GM12878 (cell line): ENCODE measurements at regions not wholly inside any gene's neighbourhood (a gene's known extent, or its start where the extent isn't known, plus 50 kb on each side); places are given as distances from the start of the nearest gene placed in this dataset.

Source experiments
- ATAC-seq: fragments of 200-7000 bp; cut with Tn5 transposase; 3 replicates; pipeline ENCODE4 v1.9.1; 2020; ENCODE audit warnings: mild to moderate bottlenecking, moderate library complexity
- BruUV-seq: library from RNA; stranded (reverse); fragments of 400-500 nt; replicated peaks from 2 replicates; lab custom pipeline; 2021; lab: Mats Ljungman, UMichigan
- CTCF ChIA-PET: fragments of 300-600 bp; sonication (Branson Sonifier 250); formaldehyde crosslinking; extraction: SDS; loops from one replicate; lab custom pipeline; 2021; ENCODE audit warnings: inconsistent platforms; lab: Yijun Ruan, JAX
- POLR2A ChIA-PET: fragments of 350-600 bp; formaldehyde crosslinking; extraction: SDS; loops from one replicate; lab custom pipeline; 2021; ENCODE audit warnings: inconsistent platforms; lab: Charles Lee
- RAD21 ChIA-PET: fragments of 300-600 bp; sonication (Branson Sonifier 250); formaldehyde crosslinking; loops from one replicate; lab custom pipeline; 2023; ENCODE audit warnings: antibody characterized with exemption; ENCODE audit not compliant: unreplicated experiment; lab: Charles Lee
- SMC1A ChIA-PET: fragments of 300-600 bp; sonication (Branson Sonifier 250); formaldehyde crosslinking; loops from one replicate; lab custom pipeline; 2023; ENCODE audit not compliant: unreplicated experiment, uncharacterized antibody; lab: Charles Lee
- DNase-seq: peaks from one replicate; pipeline ENCODE4 v3.0.0-alpha.2; 2011; ENCODE audit warnings: low read depth, low spot score
- FAIRE-seq: peaks from 3 replicates; lab custom pipeline; 2011; peaks lifted over from hg19 to GRCh38; lab: Jason Lieb, UNC
- H2AFZ ChIP-seq: 2 replicates; pipeline ENCODE4 v1.6.0; 2011; ENCODE audit warnings: low read depth, low read length, control low read depth; ENCODE audit not compliant: control insufficient read depth
- H3K27ac ChIP-seq: 2 replicates; pipeline ENCODE4 v1.5.1; 2011; ENCODE audit warnings: control low read depth; ENCODE audit not compliant: control insufficient read depth, insufficient read depth
- H3K27me3 ChIP-seq, 2 experiments: replicated peaks in 1 of 2; 2 replicates each; pipeline versions ENCODE4 v1.6.0 to v1.6.1; 2011; ENCODE audit warnings: low read length in 1 of 2; ENCODE audit not compliant: control insufficient read depth in 2 of 2, insufficient read depth in 2 of 2
- H3K36me3 ChIP-seq, 2 experiments: 2 replicates each; pipeline ENCODE4 v1.5.1; 2011; ENCODE audit warnings: low read length in 1 of 2; ENCODE audit not compliant: control insufficient read depth in 2 of 2, insufficient read depth in 2 of 2
- H3K4me1 ChIP-seq: 2 replicates; pipeline ENCODE4 v1.6.1; 2011; ENCODE audit warnings: mild to moderate bottlenecking, low read length, moderate library complexity, mixed read lengths; ENCODE audit not compliant: control insufficient read depth, insufficient read depth
- H3K4me2 ChIP-seq: 2 replicates; pipeline ENCODE4 v1.6.0; 2011; ENCODE audit warnings: control low read depth; ENCODE audit not compliant: control insufficient read depth, insufficient read depth
- H3K4me3 ChIP-seq: fragments of 200-600 bp; sonication (generic); 2 replicates; pipeline ENCODE4 v1.5.1; 2016
- H3K79me2 ChIP-seq: 2 replicates; pipeline ENCODE4 v1.6.0; 2011; ENCODE audit warnings: low read length; ENCODE audit not compliant: control insufficient read depth, insufficient read depth
- H3K9ac ChIP-seq: 2 replicates; pipeline ENCODE4 v1.8.0; 2011; ENCODE audit warnings: low read length, control low read depth, mixed read lengths; ENCODE audit not compliant: control insufficient read depth, insufficient read depth
- H3K9me3 ChIP-seq: replicated peaks from 3 replicates; pipeline ENCODE4 v1.5.1; 2011; ENCODE audit warnings: mild to moderate bottlenecking, low read length; ENCODE audit not compliant: control insufficient read depth, insufficient read depth
- H4K20me1 ChIP-seq: 2 replicates; pipeline ENCODE4 v1.6.0; 2011; ENCODE audit not compliant: control insufficient read depth, insufficient read depth
- BHLHE40 ChIP-seq, 2 experiments: fragments of 450-650 bp in 1 of 2; IDR thresholded peaks; 2 replicates each; pipeline ENCODE4 v1.6.1; 2011 to 2017; ENCODE audit warnings: low read depth in 2 of 2, borderline replicate concordance in 1 of 2, improper control_type of control experiment in 1 of 2, low read length in 1 of 2, mild to moderate bottlenecking in 1 of 2
- EZH2 ChIP-seq: IDR thresholded peaks from 2 replicates; pipeline ENCODE4 v1.6.1; 2012; ENCODE audit warnings: low read depth, mild to moderate bottlenecking, control low read depth, inconsistent platforms, low read length, borderline replicate concordance; ENCODE audit not compliant: control insufficient read depth
- MEF2B ChIP-seq: fragments of 450-650 bp; IDR thresholded peaks from 2 replicates; pipeline ENCODE4 v1.6.1; 2018; ENCODE audit warnings: mild to moderate bottlenecking, moderate library complexity; ENCODE audit not compliant: partially characterized antibody, poor library complexity, severe bottlenecking
- WGBS: methylation state at CpG from one replicate; pipeline ENCODE4 v1.1.6; 2016; ENCODE audit warnings: low lambda C conversion rate; ENCODE audit not compliant: insufficient replicate concordance, insufficient coverage; ENCODE audit errors: missing lambda C conversion rate; 5-methylcytosine and 5-hydroxymethylcytosine counted together
- in situ Hi-C: fragments of 300-500 bp; cut with MboI; formaldehyde crosslinking; loops from 9 replicates; pipeline ENCODE4 v1.14.3; 2018; ENCODE audit warnings: mixed read lengths
- intact Hi-C: fragments of 100-400 bp; cut with micrococcal nuclease; formaldehyde crosslinking; loops from one replicate; pipeline ENCODE4 v1.14.2; 2022; ENCODE audit not compliant: unreplicated experiment
- TF ChIP-seq, protein P1 (sequence below): fragments of 450-650 bp; IDR thresholded peaks from 2 replicates; pipeline ENCODE4 v1.6.1; 2016; ENCODE audit warnings: mild to moderate bottlenecking, moderate library complexity, borderline replicate concordance
- TF ChIP-seq, protein P2 (sequence below): fragments of 450-650 bp; formaldehyde crosslinking; IDR thresholded peaks from 2 replicates; pipeline ENCODE4 v1.4.0; 2020; ENCODE audit warnings: mild to moderate bottlenecking, moderate library complexity

DNA sequence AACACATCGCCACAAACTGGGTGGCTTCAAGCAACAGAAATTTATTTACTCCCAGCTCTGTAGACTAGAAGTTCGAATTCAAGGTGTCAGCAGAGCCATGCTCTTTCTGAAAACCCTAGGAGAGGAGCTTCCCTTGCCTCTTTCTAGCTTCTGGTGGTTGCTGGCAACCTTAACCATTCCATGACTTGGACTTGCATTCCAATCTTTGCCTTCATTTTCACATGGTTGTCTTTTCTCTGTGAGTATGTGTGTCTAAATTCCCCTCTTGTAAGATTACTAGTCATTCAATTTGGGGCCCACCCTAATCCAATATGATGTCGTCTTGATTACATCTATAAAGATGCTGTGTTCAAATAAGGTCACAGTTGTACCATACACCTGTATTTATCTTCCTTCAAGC is 65.9 kb upstream of the PRKG1 start:
- Histone ChIP-seq H3K27ac (no peak overlapping the region), H3K4me3 (no peak overlapping the region), H2AFZ (no peak overlapping the region), H3K27me3 (no peaks in the 10 kb centered on the region; a peak in 1 of 4 replicates), H3K4me2 (no peak overlapping the region), H3K79me2 (no peaks in the 10 kb centered on the region), H3K4me1 (no peaks in the 10 kb centered on the region), H3K9ac (no peak overlapping the region), H4K20me1 (no peaks in the 10 kb centered on the region), H3K9me3 (no peaks in the 10 kb centered on the region), H3K36me3 (no peaks in the 10 kb centered on the region)
- ChIA-PET CTCF (interaction anchor here (1.2 kb wide), 1 partner anchor 11 kb away, joined by 4 read pairs; no protein-coding TSS in a partner anchor), POLR2A (no interaction called here), RAD21 (no interaction called here), SMC1A (no interaction called here)
- in situ Hi-C loops (loop anchor here (25.0 kb wide), 1 partner anchor 1204 kb away; no protein-coding TSS in a partner anchor), intact Hi-C loops (no loop called here)
- ATAC-seq (no peak), FAIRE-seq (no peak), DNase-seq (no peak)
- no peak for TF ChIP-seq EZH2
- TF ChIP-seq, protein P1, sequence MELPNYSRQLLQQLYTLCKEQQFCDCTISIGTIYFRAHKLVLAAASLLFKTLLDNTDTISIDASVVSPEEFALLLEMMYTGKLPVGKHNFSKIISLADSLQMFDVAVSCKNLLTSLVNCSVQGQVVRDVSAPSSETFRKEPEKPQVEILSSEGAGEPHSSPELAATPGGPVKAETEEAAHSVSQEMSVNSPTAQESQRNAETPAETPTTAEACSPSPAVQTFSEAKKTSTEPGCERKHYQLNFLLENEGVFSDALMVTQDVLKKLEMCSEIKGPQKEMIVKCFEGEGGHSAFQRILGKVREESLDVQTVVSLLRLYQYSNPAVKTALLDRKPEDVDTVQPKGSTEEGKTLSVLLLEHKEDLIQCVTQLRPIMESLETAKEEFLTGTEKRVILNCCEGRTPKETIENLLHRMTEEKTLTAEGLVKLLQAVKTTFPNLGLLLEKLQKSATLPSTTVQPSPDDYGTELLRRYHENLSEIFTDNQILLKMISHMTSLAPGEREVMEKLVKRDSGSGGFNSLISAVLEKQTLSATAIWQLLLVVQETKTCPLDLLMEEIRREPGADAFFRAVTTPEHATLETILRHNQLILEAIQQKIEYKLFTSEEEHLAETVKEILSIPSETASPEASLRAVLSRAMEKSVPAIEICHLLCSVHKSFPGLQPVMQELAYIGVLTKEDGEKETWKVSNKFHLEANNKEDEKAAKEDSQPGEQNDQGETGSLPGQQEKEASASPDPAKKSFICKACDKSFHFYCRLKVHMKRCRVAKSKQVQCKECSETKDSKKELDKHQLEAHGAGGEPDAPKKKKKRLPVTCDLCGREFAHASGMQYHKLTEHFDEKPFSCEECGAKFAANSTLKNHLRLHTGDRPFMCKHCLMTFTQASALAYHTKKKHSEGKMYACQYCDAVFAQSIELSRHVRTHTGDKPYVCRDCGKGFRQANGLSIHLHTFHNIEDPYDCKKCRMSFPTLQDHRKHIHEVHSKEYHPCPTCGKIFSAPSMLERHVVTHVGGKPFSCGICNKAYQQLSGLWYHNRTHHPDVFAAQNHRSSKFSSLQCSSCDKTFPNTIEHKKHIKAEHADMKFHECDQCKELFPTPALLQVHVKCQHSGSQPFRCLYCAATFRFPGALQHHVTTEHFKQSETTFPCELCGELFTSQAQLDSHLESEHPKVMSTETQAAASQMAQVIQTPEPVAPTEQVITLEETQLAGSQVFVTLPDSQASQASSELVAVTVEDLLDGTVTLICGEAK, result no peak
- no peak for TF ChIP-seq BHLHE40 (IDR thresholded peaks at IDR 0.05; ENCODE audit: borderline replicate concordance in 1 of 2, low read depth in 2 of 2, low read length in 1 of 2)
- no peak for TF ChIP-seq MEF2B
- TF ChIP-seq, protein P2, sequence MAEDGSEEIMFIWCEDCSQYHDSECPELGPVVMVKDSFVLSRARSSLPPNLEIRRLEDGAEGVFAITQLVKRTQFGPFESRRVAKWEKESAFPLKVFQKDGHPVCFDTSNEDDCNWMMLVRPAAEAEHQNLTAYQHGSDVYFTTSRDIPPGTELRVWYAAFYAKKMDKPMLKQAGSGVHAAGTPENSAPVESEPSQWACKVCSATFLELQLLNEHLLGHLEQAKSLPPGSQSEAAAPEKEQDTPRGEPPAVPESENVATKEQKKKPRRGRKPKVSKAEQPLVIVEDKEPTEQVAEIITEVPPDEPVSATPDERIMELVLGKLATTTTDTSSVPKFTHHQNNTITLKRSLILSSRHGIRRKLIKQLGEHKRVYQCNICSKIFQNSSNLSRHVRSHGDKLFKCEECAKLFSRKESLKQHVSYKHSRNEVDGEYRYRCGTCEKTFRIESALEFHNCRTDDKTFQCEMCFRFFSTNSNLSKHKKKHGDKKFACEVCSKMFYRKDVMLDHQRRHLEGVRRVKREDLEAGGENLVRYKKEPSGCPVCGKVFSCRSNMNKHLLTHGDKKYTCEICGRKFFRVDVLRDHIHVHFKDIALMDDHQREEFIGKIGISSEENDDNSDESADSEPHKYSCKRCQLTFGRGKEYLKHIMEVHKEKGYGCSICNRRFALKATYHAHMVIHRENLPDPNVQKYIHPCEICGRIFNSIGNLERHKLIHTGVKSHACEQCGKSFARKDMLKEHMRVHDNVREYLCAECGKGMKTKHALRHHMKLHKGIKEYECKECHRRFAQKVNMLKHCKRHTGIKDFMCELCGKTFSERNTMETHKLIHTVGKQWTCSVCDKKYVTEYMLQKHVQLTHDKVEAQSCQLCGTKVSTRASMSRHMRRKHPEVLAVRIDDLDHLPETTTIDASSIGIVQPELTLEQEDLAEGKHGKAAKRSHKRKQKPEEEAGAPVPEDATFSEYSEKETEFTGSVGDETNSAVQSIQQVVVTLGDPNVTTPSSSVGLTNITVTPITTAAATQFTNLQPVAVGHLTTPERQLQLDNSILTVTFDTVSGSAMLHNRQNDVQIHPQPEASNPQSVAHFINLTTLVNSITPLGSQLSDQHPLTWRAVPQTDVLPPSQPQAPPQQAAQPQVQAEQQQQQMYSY (CRISPR knock-in tag), result no peak
- WGBS, result 2% methylated on average over 3 of the region's 3 CpGs
- BruUV-seq, result no TSS peak
